GM19238 (cell line): ENCODE measurements at regions not wholly inside any gene's neighbourhood (a gene's known extent, or its start where the extent isn't known, plus 50 kb on each side); places are given as distances from the start of the nearest gene placed in this dataset.

Source experiments
- DNase-seq: peaks from one replicate; pipeline ENCODE4 v3.0.0; 2011; ENCODE audit warnings: low spot score; ENCODE audit not compliant: insufficient read length

- DNase-seq: no peak
Observed at GRCh38 chr6:95354551-95354950, 222.8 kb upstream of the MANEA start.

GRCh38 chr6:95357380-95358020, 219.8 kb upstream of the MANEA start:
- DNase-seq: no peak

GRCh38 chr6:95364016-95364604, 213.2 kb upstream of the MANEA start:
- DNase-seq: no peak

GRCh38 chr6:95365454-95365853, 211.9 kb upstream of the MANEA start:
- no peak for DNase-seq

- no peak for DNase-seq
Observed at GRCh38 chr6:95366414-95366813, 210.9 kb upstream of the MANEA start.

- no peak for DNase-seq
Observed at GRCh38 chr6:95383878-95384277, 193.5 kb upstream of the MANEA start.

GRCh38 chr6:95384988-95385387, 192.3 kb upstream of the MANEA start:
- no peak for DNase-seq

- DNase-seq: no peak
Observed at GRCh38 chr6:95387845-95388244, 189.5 kb upstream of the MANEA start.

- no peak for DNase-seq
Observed at GRCh38 chr6:95404777-95405176, 172.6 kb upstream of the MANEA start.

GRCh38 chr6:95408111-95408510, 169.2 kb upstream of the MANEA start:
- no peak for DNase-seq

- no peak for DNase-seq
Observed at GRCh38 chr6:95410168-95410567, 167.2 kb upstream of the MANEA start.

GRCh38 chr6:95413789-95414188, 163.5 kb upstream of the MANEA start:
- no peak for DNase-seq

- DNase-seq: no peak
Observed at GRCh38 chr6:95417856-95418255, 159.5 kb upstream of the MANEA start.

GRCh38 chr6:95420792-95421191, 156.5 kb upstream of the MANEA start:
- DNase-seq: no peak

GRCh38 chr6:95423331-95423730, 154.0 kb upstream of the MANEA start:
- DNase-seq: no peak

GRCh38 chr6:95431637-95432228, 145.6 kb upstream of the MANEA start:
- peak; percentile 0 for DNase-seq

GRCh38 chr6:95439741-95440140, 137.6 kb upstream of the MANEA start:
- DNase-seq: no peak

GRCh38 chr6:95448208-95448607, 129.1 kb upstream of the MANEA start:
- DNase-seq: no peak

GRCh38 chr6:95469511-95469910, 107.8 kb upstream of the MANEA start:
- DNase-seq: no peak

GRCh38 chr6:95478941-95479340, 98.4 kb upstream of the MANEA start:
- no peak for DNase-seq

- no peak for DNase-seq
Observed at GRCh38 chr6:95487817-95488216, 89.5 kb upstream of the MANEA start.

GRCh38 chr6:95489185-95489863, 88.0 kb upstream of the MANEA start:
- no peak for DNase-seq
